ENCODE measurements at regions not wholly inside any gene's neighbourhood (a gene's known extent, or its start where the extent isn't known, plus 50 kb on each side); places are given as distances from the start of the nearest gene placed in this dataset.

DNA sequence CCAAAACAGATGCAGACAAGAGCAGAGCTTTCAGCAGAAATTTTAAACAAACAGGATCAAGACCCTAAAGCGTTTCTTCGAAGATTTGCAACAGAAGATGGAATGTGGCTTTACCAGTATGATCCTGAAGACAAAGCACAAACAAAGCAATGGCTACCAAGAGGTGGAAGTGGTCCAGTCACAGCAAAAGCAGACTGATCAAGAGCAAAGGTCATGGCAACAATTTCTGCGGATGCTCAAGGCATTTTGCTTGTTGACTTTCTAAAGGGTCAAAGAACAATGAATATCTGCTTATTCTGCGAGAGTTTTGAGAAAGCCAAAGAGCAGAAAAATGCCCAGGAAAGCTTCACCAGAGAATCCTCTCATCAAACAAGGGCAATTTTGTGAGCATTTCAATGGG lies 130.4 kb downstream of the MBL2 start:
- no peak overlapping the region for H3K4me3 ChIP-seq
- no peak for TF ChIP-seq POLR2AphosphoS5 (IDR thresholded peaks at IDR 0.05)
- no peak for TF ChIP-seq POLR2A (IDR thresholded peaks at IDR 0.05)
- TF ChIP-seq, protein P1, sequence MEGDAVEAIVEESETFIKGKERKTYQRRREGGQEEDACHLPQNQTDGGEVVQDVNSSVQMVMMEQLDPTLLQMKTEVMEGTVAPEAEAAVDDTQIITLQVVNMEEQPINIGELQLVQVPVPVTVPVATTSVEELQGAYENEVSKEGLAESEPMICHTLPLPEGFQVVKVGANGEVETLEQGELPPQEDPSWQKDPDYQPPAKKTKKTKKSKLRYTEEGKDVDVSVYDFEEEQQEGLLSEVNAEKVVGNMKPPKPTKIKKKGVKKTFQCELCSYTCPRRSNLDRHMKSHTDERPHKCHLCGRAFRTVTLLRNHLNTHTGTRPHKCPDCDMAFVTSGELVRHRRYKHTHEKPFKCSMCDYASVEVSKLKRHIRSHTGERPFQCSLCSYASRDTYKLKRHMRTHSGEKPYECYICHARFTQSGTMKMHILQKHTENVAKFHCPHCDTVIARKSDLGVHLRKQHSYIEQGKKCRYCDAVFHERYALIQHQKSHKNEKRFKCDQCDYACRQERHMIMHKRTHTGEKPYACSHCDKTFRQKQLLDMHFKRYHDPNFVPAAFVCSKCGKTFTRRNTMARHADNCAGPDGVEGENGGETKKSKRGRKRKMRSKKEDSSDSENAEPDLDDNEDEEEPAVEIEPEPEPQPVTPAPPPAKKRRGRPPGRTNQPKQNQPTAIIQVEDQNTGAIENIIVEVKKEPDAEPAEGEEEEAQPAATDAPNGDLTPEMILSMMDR (IDR thresholded peaks at IDR 0.05 in 8 of 11, conservative IDR thresholded peaks at IDR 0.05 in 3 of 11), result no peak
- H3K9me3 ChIP-seq, result peaks cover 0 to 5% (median 0%) of the 10 kb centered on the region in 8 donors
- H3K27me3 ChIP-seq (replicated peaks in 1 of 7), result no peaks in the 10 kb centered on the region
- no peaks in the 10 kb centered on the region for H3K4me1 ChIP-seq
- 63 to 69% (median 67%) methylated on average over 4 of the region's 4 CpGs for whole genome bisulfite sequencing, 5 donors
- H3K27ac ChIP-seq, result no peak overlapping the region
- DNase-seq, result no peak
- intact Hi-C loops (cut with DNase I; ENCODE audit: low total_unique reads), result no loop called here
- no peaks in the 10 kb centered on the region for H3K36me3 ChIP-seq

DNA sequence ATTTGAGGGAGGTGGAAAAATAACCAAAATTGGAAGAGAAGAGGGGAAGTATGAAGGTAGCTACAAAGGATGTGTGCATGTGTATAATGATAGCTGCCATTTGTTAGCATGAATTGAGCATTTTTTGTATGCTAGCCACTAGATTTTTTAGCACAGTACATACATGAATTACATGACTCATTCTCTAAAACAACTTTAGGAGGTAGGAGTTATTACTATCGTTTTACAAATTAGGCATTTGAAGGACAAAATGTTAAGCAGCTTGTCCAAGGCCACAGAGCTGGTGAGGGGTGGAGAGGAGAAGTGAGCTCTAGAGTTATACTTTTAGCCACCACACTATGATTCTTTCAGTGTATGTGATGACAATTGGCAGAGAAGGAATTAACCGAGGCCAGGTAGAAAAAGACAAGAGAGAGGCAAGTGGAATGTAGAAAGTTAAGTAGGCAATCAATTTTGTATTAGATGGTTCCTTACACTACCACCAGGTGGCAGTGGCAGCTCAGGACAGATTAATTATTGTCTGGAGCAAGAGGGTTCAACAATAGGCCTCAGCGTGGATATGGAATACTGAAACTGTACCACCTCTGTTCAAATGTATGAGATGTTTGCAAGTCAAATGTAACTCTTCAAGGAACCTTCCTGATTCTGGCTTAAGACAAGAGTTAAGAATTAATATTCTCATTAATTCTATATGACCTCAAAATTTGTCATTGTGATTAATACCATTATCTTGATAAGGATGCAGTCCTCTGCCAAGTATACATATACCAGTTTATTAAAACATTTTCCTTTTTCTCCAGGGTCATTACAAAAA lies 128.0 kb downstream of the MBL2 start:
- no peak for DNase-seq
- TF ChIP-seq, protein P1 (IDR thresholded peaks at IDR 0.05 in 8 of 11, conservative IDR thresholded peaks at IDR 0.05 in 3 of 11), result peak in 8 of 11 experiments; percentile 23 to 65 (median 60)
- TF ChIP-seq POLR2AphosphoS5 (IDR thresholded peaks at IDR 0.05), result no peak
- no peak for TF ChIP-seq POLR2A (IDR thresholded peaks at IDR 0.05)
- intact Hi-C loops (cut with DNase I; ENCODE audit: low total_unique reads), result loop anchor here (5.0 kb wide), 1 partner anchor 83 kb away; no protein-coding TSS in a partner anchor
- 35 to 42% (median 38%) methylated on average over 3 of the region's 3 CpGs for WGBS, 5 donors
- Histone ChIP-seq H3K4me3 (no peak overlapping the region), H3K4me1 (no peaks in the 10 kb centered on the region), H3K27ac (no peak overlapping the region), H3K27me3 (replicated peaks in 1 of 7) (no peaks in the 10 kb centered on the region), H3K9me3 (no peaks in the 10 kb centered on the region), H3K36me3 (no peaks in the 10 kb centered on the region)

DNA sequence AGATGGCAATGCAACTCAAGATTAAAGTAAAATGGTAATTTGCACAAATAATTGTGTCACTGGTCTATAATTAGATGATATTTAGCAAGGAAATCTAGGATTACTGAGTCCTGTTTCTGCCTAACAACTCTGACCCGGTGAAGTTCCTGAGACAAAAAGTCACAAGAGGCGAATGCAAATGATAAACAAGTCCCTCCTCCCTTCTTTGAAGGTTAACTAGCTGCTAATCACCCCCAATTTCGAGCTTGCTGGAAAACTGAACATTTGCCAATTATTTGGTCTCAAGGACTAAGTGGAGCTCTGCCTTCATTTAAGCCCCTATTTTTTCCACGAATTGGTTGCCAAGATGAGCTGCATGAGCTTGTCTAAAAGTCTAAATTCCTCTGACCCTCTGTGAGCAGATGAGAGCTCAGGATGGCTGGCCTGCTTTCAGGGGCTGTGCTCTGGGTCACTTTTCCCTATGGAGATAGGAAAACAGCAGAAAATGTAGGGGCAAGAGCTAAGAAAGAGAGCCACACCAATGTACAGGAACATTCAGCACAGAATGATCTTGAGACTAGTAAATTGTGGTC lies 127.3 kb downstream of the MBL2 start:
- intact Hi-C loops (cut with DNase I; ENCODE audit: low total_unique reads), result loop anchor here (5.0 kb wide), 1 partner anchor 82 kb away; no protein-coding TSS in a partner anchor
- Histone ChIP-seq H3K36me3 (no peaks in the 10 kb centered on the region), H3K9me3 (no peaks in the 10 kb centered on the region), H3K4me1 (no peaks in the 10 kb centered on the region), H3K4me3 (no peak overlapping the region), H3K27ac (no peak overlapping the region), H3K27me3 (replicated peaks in 1 of 7) (no peaks in the 10 kb centered on the region)
- WGBS, 5 donors, result 60 to 73% (median 69%) methylated on average over 4 of the region's 4 CpGs
- DNase-seq, result no peak
- TF ChIP-seq POLR2AphosphoS5 (IDR thresholded peaks at IDR 0.05), result no peak
- TF ChIP-seq POLR2A (IDR thresholded peaks at IDR 0.05), result no peak
- TF ChIP-seq, protein P1 (IDR thresholded peaks at IDR 0.05 in 8 of 11, conservative IDR thresholded peaks at IDR 0.05 in 3 of 11), result no peak

DNA sequence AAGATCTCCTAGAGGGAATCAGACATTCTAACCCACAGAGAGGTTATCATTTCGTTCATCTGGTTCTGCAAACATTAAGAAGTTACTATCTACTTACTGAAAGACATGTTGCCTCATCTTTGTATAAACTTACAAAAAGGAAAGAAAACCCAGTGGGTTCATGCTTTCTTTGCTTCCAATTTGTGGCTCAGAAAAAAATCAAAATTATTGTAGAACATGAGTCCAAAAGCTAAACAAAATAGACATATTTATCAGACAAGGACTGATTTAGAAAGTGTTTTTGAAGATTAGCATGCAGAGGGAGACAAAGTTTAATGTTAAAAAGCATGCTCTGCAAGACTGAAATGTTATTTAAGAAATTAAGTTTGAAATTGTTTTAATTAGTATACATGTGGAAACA lies 123.1 kb downstream of the MBL2 start:
- Histone ChIP-seq H3K9me3 (no peaks in the 10 kb centered on the region), H3K27ac (no peak overlapping the region), H3K4me1 (no peaks in the 10 kb centered on the region), H3K4me3 (no peak overlapping the region), H3K27me3 (replicated peaks in 1 of 7) (no peaks in the 10 kb centered on the region), H3K36me3 (no peaks in the 10 kb centered on the region)
- no peak for DNase-seq
- TF ChIP-seq POLR2AphosphoS5 (IDR thresholded peaks at IDR 0.05) (no peak), POLR2A (IDR thresholded peaks at IDR 0.05) (no peak)
- TF ChIP-seq, protein P1 (IDR thresholded peaks at IDR 0.05 in 8 of 11, conservative IDR thresholded peaks at IDR 0.05 in 3 of 11), result no peak
- intact Hi-C loops (cut with DNase I; ENCODE audit: low total_unique reads), result loop anchor here (5.0 kb wide), 1 partner anchor 78 kb away; no protein-coding TSS in a partner anchor
- 71 to 94% (median 81%) methylated on average over 1 of the region's 1 CpG for WGBS, 5 donors
